HG03432 (cell line): ENCODE measurements at regions not wholly inside any gene's neighbourhood (a gene's known extent, or its start where the extent isn't known, plus 50 kb on each side); places are given as distances from the start of the nearest gene placed in this dataset.
A peak's percentile ranks its signal among the peaks of the same experiment; 100 is the strongest.

ENCODE experiments used
- ATAC-seq: cut with Tn5 transposase; IDR thresholded peaks from one replicate; pipeline ENCODE4 v1.9.1; 2021; ENCODE audit warnings: mild to moderate bottlenecking, moderate library complexity; ENCODE audit not compliant: unreplicated experiment

DNA sequence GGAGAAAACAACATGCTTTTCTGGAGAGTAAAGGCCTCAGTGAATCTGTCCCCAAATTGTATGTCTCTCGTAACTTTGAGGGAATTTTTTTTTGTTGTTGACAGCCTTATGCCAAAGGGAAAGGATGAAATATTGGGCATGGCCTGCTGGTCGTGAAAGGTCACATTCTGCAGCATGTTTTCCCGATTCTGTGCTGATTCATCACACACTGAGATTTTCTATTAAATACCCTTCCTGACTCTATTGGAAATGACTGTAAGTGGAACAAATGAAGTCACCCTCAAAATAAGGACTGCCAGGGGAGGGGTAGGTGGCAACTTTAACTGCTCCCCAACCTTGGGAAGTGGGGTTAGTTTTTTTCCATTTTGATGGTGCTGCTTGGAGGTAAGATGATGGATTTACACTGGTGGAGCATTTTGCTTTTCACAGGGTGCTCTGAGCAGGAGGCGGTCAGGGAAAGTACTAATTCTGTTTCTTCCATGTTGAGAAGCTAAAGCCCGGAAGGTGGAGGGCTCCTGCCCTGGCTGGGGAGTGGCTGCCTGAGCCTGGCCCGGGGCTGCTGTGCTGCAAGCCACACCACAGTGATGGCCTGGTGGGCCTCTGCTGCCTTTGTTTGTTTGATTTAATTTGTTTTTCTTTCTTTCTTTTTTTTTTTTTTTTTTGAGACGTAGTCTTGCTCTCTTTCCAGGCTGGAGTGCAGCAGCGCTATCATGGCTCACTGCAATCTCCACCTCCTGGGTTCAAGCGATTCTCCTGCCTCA, 116.8 kb upstream of the SPATA13 start:
- no peak for ATAC-seq

DNA sequence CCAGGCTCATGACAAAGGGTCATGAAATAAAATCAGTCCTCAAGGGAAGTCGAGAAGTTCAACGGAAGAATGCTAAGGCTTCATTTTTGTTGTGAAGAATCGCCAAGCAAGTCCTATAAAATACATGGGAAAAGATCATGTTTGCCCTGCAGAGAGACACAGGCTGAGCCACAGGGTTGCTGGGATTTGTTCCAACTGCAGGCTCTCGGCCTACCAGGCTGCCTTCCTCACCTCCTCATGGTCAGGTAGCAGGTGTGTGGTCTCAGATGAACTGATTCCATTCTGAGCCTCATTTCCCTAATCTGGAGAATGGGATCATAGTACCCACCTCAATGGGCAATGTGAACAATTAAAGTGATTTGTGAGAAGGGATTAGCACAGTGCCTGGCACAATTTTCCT, 114.9 kb upstream of the SPATA13 start:
- no peak for ATAC-seq

GRCh38 chr13:24050292-24050711, 110.2 kb upstream of the SPATA13 start:
- no peak for ATAC-seq

GRCh38 chr13:24050796-24051715, 109.5 kb upstream of the SPATA13 start:
- ATAC-seq: no peak

- no peak for ATAC-seq
Observed at GRCh38 chr13:24052547-24053518, 107.7 kb upstream of the SPATA13 start.

DNA sequence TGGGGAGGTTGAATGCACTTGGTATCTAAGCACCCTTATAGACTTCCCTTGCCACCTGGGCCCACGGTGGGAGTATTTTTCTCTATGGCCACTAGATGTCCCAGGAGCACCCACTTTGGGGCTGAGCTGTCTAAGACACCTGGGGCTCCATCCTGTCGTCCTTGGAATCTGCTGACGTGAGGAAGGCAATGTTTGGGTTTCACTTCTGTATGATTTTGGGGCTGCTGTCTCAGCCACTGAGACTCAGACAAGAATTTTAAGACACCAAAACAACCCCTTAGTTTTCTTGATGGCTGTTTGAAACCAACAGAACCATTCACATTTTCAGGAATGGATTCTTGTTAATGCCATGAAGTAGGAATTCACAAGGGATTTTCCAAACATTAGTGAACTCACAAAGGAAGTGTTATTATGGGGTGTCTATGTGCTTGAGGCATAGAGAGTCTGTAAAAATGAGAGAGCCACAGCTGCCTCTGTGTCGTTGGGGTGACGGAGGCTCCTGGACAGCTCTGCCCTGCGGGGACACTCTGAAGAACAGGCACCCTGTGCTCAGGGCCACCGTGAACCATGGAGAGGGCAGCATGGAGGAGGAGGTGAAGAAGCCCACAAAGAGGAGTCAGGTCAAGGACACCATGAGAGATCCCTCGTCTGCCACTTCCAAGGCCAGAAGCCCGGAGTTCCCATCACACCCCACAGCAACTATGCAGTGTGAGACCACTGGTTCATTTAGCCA, 106.8 kb upstream of the SPATA13 start:
- peak; percentile 82 for ATAC-seq

DNA sequence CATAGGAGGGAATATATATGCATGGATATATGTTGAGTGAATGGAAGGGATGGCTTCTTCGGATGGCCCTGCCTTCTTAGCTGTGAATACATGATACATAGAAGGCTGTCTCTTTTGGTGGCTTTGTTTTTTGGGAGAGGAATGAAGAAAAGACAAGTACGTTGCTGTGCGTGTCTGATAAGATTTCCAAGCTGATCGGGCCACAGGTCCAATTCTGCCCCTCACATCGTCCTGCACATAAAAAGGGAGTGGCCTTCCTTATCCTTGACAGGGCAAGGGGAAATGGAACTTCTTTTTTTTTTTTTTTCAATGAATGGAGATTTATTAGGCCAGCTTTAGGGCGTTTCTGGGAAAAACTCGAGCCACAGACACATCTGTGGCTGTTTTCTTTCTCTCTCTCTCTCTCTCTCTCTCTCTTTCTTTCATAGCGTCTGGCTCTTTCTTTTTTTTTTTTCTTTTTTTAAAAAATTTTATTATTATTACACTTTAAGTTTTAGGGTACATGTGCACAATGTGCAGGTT, 103.8 kb upstream of the SPATA13 start:
- ATAC-seq: no peak

- peak; percentile 53 for ATAC-seq
Observed at GRCh38 chr13:24060993-24061392, 99.5 kb upstream of the SPATA13 start.

DNA sequence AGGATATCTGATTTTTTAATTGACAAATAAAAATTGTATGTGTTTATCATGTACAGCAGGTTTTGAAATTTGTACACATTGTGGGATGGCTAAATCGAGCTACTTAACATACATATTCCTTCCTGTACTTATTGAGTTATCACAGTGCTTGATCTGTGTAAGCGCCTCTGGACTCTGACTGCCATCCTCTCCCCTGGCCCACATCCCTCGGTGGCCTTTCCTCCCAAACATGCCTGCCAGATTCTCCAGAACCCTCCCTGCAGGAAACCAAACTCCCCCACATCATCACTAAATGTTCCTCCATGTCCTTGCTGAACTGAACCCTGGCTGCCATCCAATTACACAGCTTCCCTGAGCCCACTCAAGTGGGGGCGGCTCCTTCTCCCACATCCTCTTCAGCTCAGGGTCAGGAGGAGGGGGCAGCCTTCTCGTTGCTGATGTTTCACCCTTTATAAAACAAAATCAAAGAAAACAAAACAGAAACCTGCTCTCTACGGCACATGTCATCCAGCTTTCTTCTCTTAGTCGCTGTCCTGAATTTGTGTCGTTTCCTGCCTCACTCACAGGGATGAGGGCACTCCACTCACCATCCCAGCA, 97.1 kb upstream of the SPATA13 start:
- no peak for ATAC-seq

GRCh38 chr13:24064371-24064770, 96.1 kb upstream of the SPATA13 start:
- no peak for ATAC-seq

DNA sequence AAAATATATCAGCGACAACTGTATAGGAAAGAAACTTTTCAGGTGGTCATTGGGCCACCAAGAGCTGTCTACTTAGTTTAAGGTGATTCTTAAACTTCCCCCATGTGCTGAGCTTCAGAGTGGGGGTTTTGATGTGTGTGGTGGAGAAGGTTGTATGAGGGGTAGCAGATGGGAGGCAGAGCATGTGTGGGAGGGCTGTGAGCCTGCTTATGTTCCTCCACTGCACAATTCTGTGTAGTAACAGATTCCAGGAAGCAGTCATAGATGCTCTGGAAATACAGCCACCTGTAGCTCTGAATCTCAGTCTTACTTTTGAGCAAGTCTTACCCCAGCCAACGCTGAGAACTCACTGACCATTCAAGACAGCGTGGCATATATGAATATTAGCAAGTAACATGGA, 95.3 kb upstream of the SPATA13 start:
- ATAC-seq: no peak

DNA sequence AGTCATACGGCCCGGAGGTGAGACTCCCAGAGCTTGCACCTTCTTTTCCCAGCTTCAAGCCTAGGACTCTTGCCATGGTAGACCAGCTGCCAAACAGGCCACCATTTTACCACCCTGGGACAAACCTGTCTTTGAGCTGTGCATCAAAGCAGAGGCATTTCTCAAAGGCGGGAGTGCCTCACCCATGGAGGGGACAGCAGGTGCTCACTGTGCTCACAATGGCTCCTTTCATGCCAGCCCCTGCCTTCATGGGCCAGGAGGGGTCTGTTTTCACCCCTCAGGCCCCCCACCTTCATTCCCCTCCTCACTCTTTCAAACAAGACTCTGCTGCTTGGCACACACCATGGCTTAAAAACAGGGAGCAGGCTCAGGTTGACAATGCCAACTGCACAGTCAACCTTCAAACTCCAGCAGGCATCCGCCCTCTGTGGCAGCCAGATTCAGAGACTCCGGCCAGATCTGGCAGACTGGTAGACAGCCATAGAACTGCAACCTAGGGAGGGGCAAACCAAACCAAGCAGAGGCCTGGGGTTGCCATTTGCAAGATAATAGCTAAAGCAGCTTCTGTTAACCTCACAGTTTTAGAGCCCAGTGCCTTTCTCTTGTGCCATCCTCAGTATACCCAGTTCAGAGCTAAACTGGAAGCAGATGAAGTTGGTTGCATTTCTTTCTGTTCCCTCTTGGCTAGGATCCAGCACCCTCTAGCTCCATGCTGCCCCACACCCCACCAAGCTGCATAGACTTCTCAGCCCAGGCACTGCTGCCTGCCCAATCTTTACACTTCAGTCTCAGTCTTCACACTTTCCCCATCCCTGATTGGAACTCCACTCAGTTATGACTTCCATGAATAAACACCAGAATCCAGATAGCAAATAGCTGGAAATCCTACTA, 93.9 kb upstream of the SPATA13 start:
- ATAC-seq: no peak

- ATAC-seq: no peak
Observed at GRCh38 chr13:24068472-24068871, 92.0 kb upstream of the SPATA13 start.

- no peak for ATAC-seq
Observed at GRCh38 chr13:24071016-24071415, 89.5 kb upstream of the SPATA13 start.

- ATAC-seq: no peak
Observed at GRCh38 chr13:24071423-24072075, 89.0 kb upstream of the SPATA13 start.

- no peak for ATAC-seq
Observed at GRCh38 chr13:24073657-24074056, 86.9 kb upstream of the SPATA13 start.

DNA sequence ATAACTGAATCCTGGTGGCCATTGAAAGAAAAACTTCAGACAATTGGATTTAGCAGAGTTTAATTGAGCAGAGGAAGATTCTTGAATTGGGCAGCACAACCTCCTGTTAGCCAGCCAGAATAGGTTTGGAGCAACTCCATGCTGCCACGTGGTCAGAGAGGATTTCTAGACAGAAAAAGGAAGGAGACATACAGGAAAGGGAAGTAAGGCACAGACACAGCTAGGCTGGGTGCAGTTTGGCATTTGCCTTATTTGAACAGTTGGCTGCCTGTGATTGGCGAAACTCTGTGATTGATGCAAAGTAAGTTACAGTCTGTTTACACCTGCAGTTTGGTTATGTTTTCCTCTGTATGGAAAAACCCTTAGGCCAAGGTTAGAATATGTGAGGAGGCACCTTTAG, 85.8 kb upstream of the SPATA13 start:
- no peak for ATAC-seq
